Trophoblast cell (in vitro differentiated cells and primary cell): ENCODE measurements at regions not wholly inside any gene's neighbourhood (a gene's known extent, or its start where the extent isn't known, plus 50 kb on each side); places are given as distances from the start of the nearest gene placed in this dataset.
A peak's percentile ranks its signal among the peaks of the same experiment; 100 is the strongest.

Experiments used
- DNase-seq, 2 donors: peaks; one replicate each; pipeline ENCODE4 v3.0.0-alpha.2; 2016
- H2AFZ ChIP-seq: 2 replicates; pipeline ENCODE4 v1.6.1; 2013; ENCODE audit warnings: low read length, moderate library complexity, mild to moderate bottlenecking; ENCODE audit not compliant: insufficient read depth, poor library complexity
- H2AK5ac ChIP-seq: 2 replicates; pipeline ENCODE4 v1.6.1; 2013; ENCODE audit warnings: mild to moderate bottlenecking, low read length
- H2BK120ac ChIP-seq: 2 replicates; pipeline ENCODE4 v1.6.1; 2013; ENCODE audit warnings: low read length, mild to moderate bottlenecking, moderate library complexity; ENCODE audit not compliant: insufficient read depth, poor library complexity
- H2BK12ac ChIP-seq: 2 replicates; pipeline ENCODE4 v1.6.1; 2013; ENCODE audit warnings: mild to moderate bottlenecking, low read length, moderate library complexity
- H2BK5ac ChIP-seq: 2 replicates; pipeline ENCODE4 v1.6.1; 2013; ENCODE audit warnings: low read length, low read depth, moderate library complexity, mild to moderate bottlenecking; ENCODE audit not compliant: poor library complexity
- H3K14ac ChIP-seq: 2 replicates; pipeline ENCODE4 v1.6.1; 2013; ENCODE audit warnings: mild to moderate bottlenecking, low read length
- H3K18ac ChIP-seq: 2 replicates; pipeline ENCODE4 v1.6.1; 2013; ENCODE audit warnings: mild to moderate bottlenecking, low read length
- H3K23ac ChIP-seq: 2 replicates; pipeline ENCODE4 v1.6.1; 2013; ENCODE audit warnings: low read length
- H3K27ac ChIP-seq: 2 replicates; pipeline ENCODE4 v1.5.1; 2013; ENCODE audit warnings: low read depth, mild to moderate bottlenecking, inconsistent platforms, low read length, moderate library complexity
- H3K27me3 ChIP-seq: 2 replicates; pipeline ENCODE4 v1.6.1; 2013; ENCODE audit warnings: inconsistent platforms, mild to moderate bottlenecking, low read length, moderate library complexity; ENCODE audit not compliant: insufficient read depth
- H3K36me3 ChIP-seq, 2 experiments: 1 replicate in 1 of 2; 2 replicates in 1 of 2; pipeline ENCODE4 v1.6.1; 2013; ENCODE audit warnings: low read length in 2 of 2, mild to moderate bottlenecking in 2 of 2, moderate library complexity in 1 of 2; ENCODE audit not compliant: insufficient read depth in 2 of 2, control insufficient read depth in 1 of 2
- H3K4ac ChIP-seq: 2 replicates; pipeline ENCODE4 v1.6.1; 2013; ENCODE audit warnings: low read depth, mild to moderate bottlenecking, low read length, moderate library complexity
- H3K4me1 ChIP-seq, 2 experiments: 1 replicate in 1 of 2; 2 replicates in 1 of 2; pipeline ENCODE4 v1.6.1; 2013; ENCODE audit warnings: low read length in 2 of 2, mild to moderate bottlenecking in 2 of 2, moderate library complexity in 1 of 2; ENCODE audit not compliant: insufficient read depth in 2 of 2, control insufficient read depth in 1 of 2
- H3K4me2 ChIP-seq: 2 replicates; pipeline ENCODE4 v1.6.1; 2013; ENCODE audit warnings: inconsistent platforms, mild to moderate bottlenecking, low read length, moderate library complexity
- H3K4me3 ChIP-seq: 2 replicates; pipeline ENCODE4 v1.5.1; 2013; ENCODE audit warnings: mild to moderate bottlenecking, low read depth, low read length, inconsistent platforms
- H3K79me1 ChIP-seq: one replicate; pipeline ENCODE4 v1.6.1; 2013; ENCODE audit warnings: low read length
- H3K79me2 ChIP-seq: 2 replicates; pipeline ENCODE4 v1.6.1; 2013; ENCODE audit warnings: low read length, mild to moderate bottlenecking; ENCODE audit not compliant: control insufficient read depth, insufficient read depth, poor library complexity
- H3K9ac ChIP-seq: 2 replicates; pipeline ENCODE4 v1.6.1; 2013; ENCODE audit warnings: mild to moderate bottlenecking, low read length
- H3K9me3 ChIP-seq: 2 replicates; pipeline ENCODE4 v1.6.1; 2013; ENCODE audit warnings: low read depth, mild to moderate bottlenecking, control low read depth, inconsistent platforms, low read length; ENCODE audit not compliant: insufficient read depth
- H4K12ac ChIP-seq: 2 replicates; pipeline ENCODE4 v1.6.1; 2013; ENCODE audit warnings: low read depth, mild to moderate bottlenecking, low read length, moderate library complexity
- H4K8ac ChIP-seq: 2 replicates; pipeline ENCODE4 v1.6.1; 2013; ENCODE audit warnings: low read depth, mild to moderate bottlenecking, low read length, moderate library complexity
- H4K91ac ChIP-seq: one replicate; pipeline ENCODE4 v1.6.1; 2013; ENCODE audit warnings: low read depth, mild to moderate bottlenecking, low read length, moderate library complexity
- WGBS: extraction: QIAGEN DNeasy Blood & Tissue Kit; methylation state at CpG from one replicate; pipeline ENCODE4 v1.1.7; 2013; ENCODE audit warnings: missing lambda C conversion rate; ENCODE audit not compliant: insufficient read length, insufficient coverage; ENCODE audit errors: extremely low coverage; 5-methylcytosine and 5-hydroxymethylcytosine counted together

DNA sequence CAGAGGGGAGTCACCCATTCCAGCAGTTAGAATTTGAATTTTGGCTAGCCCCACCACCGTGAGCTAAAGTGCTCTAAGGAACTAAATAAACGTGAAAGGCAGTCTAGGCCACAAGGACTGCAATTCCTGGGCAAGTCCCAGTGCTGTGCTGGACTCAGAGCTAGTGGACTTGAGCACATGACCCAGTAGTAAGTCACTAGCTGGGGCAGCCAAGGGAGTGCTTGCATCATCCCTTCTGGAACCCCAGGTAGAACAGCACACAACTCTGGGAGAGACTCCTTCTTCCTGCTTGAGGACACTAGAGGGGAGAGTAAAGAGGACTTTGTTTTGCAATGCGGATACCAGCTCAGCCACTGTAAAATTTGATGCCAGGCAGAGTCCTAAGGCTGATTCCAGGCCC is 672.2 kb downstream of the CPS1 start:
- H3K23ac ChIP-seq: no peak overlapping the region
- H2AK5ac ChIP-seq: no peak overlapping the region
- no peaks in the 10 kb centered on the region for H3K36me3 ChIP-seq
- no peak overlapping the region for H3K27ac ChIP-seq
- WGBS: no CpG with 5 or more reads among the region's 3 CpGs
- H3K79me1 ChIP-seq: no peaks in the 10 kb centered on the region
- no peak for DNase-seq
- H2BK12ac ChIP-seq: no peak overlapping the region
- no peak overlapping the region for H2BK5ac ChIP-seq
- no peak overlapping the region for H2BK120ac ChIP-seq
- no peak overlapping the region for H4K91ac ChIP-seq
- no peaks in the 10 kb centered on the region for H3K4me1 ChIP-seq
- no peaks in the 10 kb centered on the region for H3K27me3 ChIP-seq
- no peak overlapping the region for H2AFZ ChIP-seq
- no peaks in the 10 kb centered on the region for H3K9me3 ChIP-seq
- no peak overlapping the region for H3K4me3 ChIP-seq
- no peak overlapping the region for H3K4ac ChIP-seq
- no peak overlapping the region for H4K12ac ChIP-seq
- H3K79me2 ChIP-seq: no peaks in the 10 kb centered on the region
- H3K4me2 ChIP-seq: no peak overlapping the region
- no peak overlapping the region for H3K9ac ChIP-seq
- H4K8ac ChIP-seq: no peak overlapping the region
- no peak overlapping the region for H3K18ac ChIP-seq
- no peak overlapping the region for H3K14ac ChIP-seq

DNA sequence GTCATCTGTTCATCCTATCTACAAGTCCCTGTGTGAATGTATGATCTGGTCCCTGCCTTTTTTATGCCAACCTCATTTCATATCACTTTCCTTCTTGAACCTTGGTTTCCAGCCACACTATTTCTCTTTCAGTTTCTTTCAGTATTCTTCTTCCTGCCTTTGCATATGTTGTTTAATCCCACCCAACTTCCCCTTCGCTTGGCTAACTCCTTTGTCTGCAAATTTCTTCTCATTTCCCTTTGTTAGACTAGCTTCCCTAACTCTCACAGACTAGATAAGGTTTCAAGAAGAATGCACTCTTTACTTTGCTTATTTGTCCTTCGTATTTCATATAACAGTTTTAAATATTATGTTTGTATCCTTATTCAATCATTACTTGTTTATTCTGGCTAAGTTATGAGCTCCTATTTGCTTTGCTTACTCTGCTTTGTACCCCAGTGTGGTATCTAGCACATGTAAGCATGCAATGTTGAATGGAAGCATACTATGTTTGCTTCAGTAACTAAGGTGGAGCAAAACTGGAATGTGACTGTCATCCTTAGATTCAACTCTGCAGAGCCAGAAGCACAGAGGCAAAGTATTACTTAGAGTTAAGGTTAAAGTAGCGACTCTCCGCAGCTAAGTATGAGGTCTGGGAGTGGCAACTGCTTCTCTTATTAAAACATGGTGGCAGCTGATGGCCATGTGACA is 681.3 kb downstream of the CPS1 start:
- H2BK12ac ChIP-seq: no peak overlapping the region
- whole genome bisulfite sequencing: no CpG with 5 or more reads among the region's 4 CpGs

DNA sequence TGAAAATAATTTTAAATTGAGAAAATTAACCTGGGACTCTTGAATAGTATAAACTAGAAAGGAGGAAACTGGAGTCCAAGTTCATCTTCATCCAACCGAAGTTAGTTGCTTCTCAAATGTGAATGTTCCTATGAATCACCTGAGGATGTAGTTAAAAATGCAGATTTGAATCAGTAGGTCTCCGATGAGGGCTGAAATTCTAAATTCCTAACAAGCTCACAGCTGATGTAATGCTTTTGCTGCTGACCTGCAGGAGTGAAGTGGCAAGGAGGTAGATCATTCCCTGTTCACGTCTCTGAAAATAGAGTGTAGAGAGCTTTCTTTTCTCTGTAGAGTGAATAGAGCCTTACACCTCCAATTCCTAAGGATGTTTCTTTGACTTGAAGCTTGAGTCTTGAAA is 685.5 kb downstream of the CPS1 start:
- H3K79me2 ChIP-seq: no peaks in the 10 kb centered on the region

More for the DNA sequence above, 681.3 kb downstream of the CPS1 start:
- Histone ChIP-seq H4K91ac (no peak overlapping the region), H2AFZ (no peak overlapping the region), H3K27ac (no peak overlapping the region), H3K9me3 (no peaks in the 10 kb centered on the region), H3K79me2 (no peaks in the 10 kb centered on the region), H3K9ac (no peak overlapping the region), H3K18ac (no peak overlapping the region), H3K27me3 (no peaks in the 10 kb centered on the region), H3K4me1 (no peaks in the 10 kb centered on the region), H2BK120ac (no peak overlapping the region), H3K4me2 (no peak overlapping the region), H3K36me3 (no peaks in the 10 kb centered on the region), H3K79me1 (no peaks in the 10 kb centered on the region), H3K4ac (no peak overlapping the region), H3K4me3 (no peak overlapping the region), H2BK5ac (no peak overlapping the region), H2AK5ac (no peak overlapping the region), H4K12ac (no peak overlapping the region), H3K14ac (no peak overlapping the region), H3K23ac (no peak overlapping the region), H4K8ac (no peak overlapping the region)
- no peak for DNase-seq

DNA sequence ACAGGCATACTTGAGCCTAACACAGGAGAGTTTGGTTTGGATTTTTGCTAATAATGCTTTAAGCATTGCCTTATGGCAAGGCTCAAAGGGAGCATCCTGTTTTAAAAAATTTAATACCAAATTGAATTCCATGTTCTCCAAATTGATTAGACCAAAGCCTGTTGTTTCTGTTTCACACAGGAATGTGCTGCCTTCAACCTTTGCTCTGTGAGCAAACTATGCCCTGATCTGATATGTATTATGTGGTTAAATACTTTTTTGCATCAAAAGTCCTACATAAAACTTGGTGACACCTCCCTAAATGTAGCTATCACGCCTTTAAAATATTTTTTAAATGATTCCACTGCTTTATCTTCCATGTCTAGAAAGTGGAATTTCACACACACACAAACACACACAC is 691.4 kb downstream of the CPS1 start:
- no peak overlapping the region for H4K8ac ChIP-seq
- no peak overlapping the region for H3K23ac ChIP-seq
- WGBS: no CpG with 5 or more reads among the region's 1 CpG
- no peak overlapping the region for H3K14ac ChIP-seq
- no peaks in the 10 kb centered on the region for H3K36me3 ChIP-seq
- H3K4me3 ChIP-seq: no peak overlapping the region
- H2BK5ac ChIP-seq: no peak overlapping the region
- no peak overlapping the region for H3K27ac ChIP-seq
- no peaks in the 10 kb centered on the region for H3K27me3 ChIP-seq
- no peaks in the 10 kb centered on the region for H3K79me2 ChIP-seq
- H2BK120ac ChIP-seq: no peak overlapping the region
- no peak overlapping the region for H2AFZ ChIP-seq
- H3K9ac ChIP-seq: no peak overlapping the region
- no peak overlapping the region for H4K12ac ChIP-seq
- no peak overlapping the region for H4K91ac ChIP-seq
- H3K4ac ChIP-seq: no peak overlapping the region
- no peak overlapping the region for H2BK12ac ChIP-seq
- no peak overlapping the region for H2AK5ac ChIP-seq
- H3K79me1 ChIP-seq: no peaks in the 10 kb centered on the region
- no peak overlapping the region for H3K18ac ChIP-seq
- H3K9me3 ChIP-seq: no peaks in the 10 kb centered on the region
- H3K4me2 ChIP-seq: no peak overlapping the region
- no peak for DNase-seq
- peaks cover 5 to 6% of the 10 kb centered on the region in 2 experiments for H3K4me1 ChIP-seq

More for the DNA sequence above, 685.5 kb downstream of the CPS1 start:
- no peaks in the 10 kb centered on the region for H3K9me3 ChIP-seq
- no peak overlapping the region for H4K12ac ChIP-seq
- no peak overlapping the region for H3K23ac ChIP-seq
- H3K4me1 ChIP-seq: no peaks in the 10 kb centered on the region
- H3K4me2 ChIP-seq: no peak overlapping the region
- H4K8ac ChIP-seq: no peak overlapping the region
- H3K27ac ChIP-seq: no peak overlapping the region
- H2AFZ ChIP-seq: no peak overlapping the region
- no peak overlapping the region for H3K4ac ChIP-seq
- DNase-seq: peak; percentile 25 to 78
- H3K14ac ChIP-seq: no peak overlapping the region
- no CpG with 5 or more reads among the region's 3 CpGs for WGBS
- no peaks in the 10 kb centered on the region for H3K79me1 ChIP-seq
- H2AK5ac ChIP-seq: no peak overlapping the region
- no peak overlapping the region for H3K9ac ChIP-seq
- no peak overlapping the region for H2BK120ac ChIP-seq
- H3K36me3 ChIP-seq: no peaks in the 10 kb centered on the region
- no peak overlapping the region for H2BK5ac ChIP-seq
- no peak overlapping the region for H3K18ac ChIP-seq
- no peak overlapping the region for H4K91ac ChIP-seq
- no peaks in the 10 kb centered on the region for H3K27me3 ChIP-seq
- no peak overlapping the region for H2BK12ac ChIP-seq
- no peak overlapping the region for H3K4me3 ChIP-seq
